ENCODE measurements at regions not wholly inside any gene's neighbourhood (a gene's known extent, or its start where the extent isn't known, plus 50 kb on each side); places are given as distances from the start of the nearest gene placed in this dataset.

- no peak overlapping the region for H3K23ac ChIP-seq (ENCODE audit: insufficient read length)
- no peak for DNase-seq (ENCODE audit: low read depth in 1 of 2, low spot score in 2 of 2)
- H4K20me1 ChIP-seq (replicated peaks in 1 of 2; ENCODE audit: control insufficient read depth in 1 of 2, insufficient read depth in 2 of 2, low read length in 2 of 2): peaks cover 3% of the 10 kb centered on the region in 2 experiments
- no peak overlapping the region; the same call in 1 of the 2 replicates for H3K27ac ChIP-seq (ENCODE audit: low read depth, low read length)
- no peak overlapping the region for H2BK5ac ChIP-seq (ENCODE audit: low read depth, low read length)
- no peak overlapping the region for H2AK5ac ChIP-seq (ENCODE audit: low read depth, low read length)
- H3K79me1 ChIP-seq (ENCODE audit: low read depth, low read length): no peaks in the 10 kb centered on the region; the same call in none of the 2 replicates
- H3K36me3 ChIP-seq (ENCODE audit: control insufficient read depth in 2 of 4, insufficient read depth in 4 of 4, low read length in 3 of 4): no peaks in the 10 kb centered on the region
- H3K56ac ChIP-seq (replicated peaks; ENCODE audit: insufficient read length, low read depth, low read length): no peak overlapping the region
- H4K5ac ChIP-seq (ENCODE audit: insufficient read length, low read depth, low read length): no peak overlapping the region
- H3K9me3 ChIP-seq (ENCODE audit: insufficient read depth in 2 of 2, low read depth in 1 of 2, low read length in 1 of 2): no peaks in the 10 kb centered on the region
- ChIA-PET CTCF (ENCODE audit: partially characterized antibody) (interaction anchor here (0.5 to 1.5 kb wide), 8 partner anchors 16 to 215 kb away, joined by 3 to 6 read pairs (median 4); no protein-coding TSS in a partner anchor), POLR2A (ENCODE audit: partially characterized antibody) (interaction anchor here (1.4 kb wide), 1 partner anchor 17 kb away, joined by 3 read pairs; no protein-coding TSS in a partner anchor)
- FAIRE-seq: no peak
- H2BK20ac ChIP-seq (ENCODE audit: low read length): no peak overlapping the region
- 86% methylated on average over 10 of the region's 10 CpGs; no CpG with 5 or more reads in 1 of the 2 experiments for WGBS, 2 experiments (ENCODE audit: extremely low coverage in 1 of 2, insufficient coverage in 1 of 2, insufficient read length in 1 of 2, insufficient replicate concordance in 2 of 2, low coverage in 1 of 2, low lambda C conversion rate in 2 of 2, missing lambda C conversion rate in 1 of 2)
- H3K18ac ChIP-seq (ENCODE audit: extremely low read depth, low read length): no peak overlapping the region
- H3K27me3 ChIP-seq (replicated peaks in 1 of 4; ENCODE audit: control insufficient read depth in 3 of 4, extremely low read depth in 1 of 4, insufficient read depth in 3 of 4, low read length in 3 of 4): peaks cover 0 to 2% (median 0%) of the 10 kb centered on the region in 4 experiments; a peak in 1 of 7 replicates
- H3K4ac ChIP-seq (replicated peaks; ENCODE audit: insufficient read length, low read depth, low read length): no peak overlapping the region
- H2BK12ac ChIP-seq (ENCODE audit: low read depth, low read length): no peak overlapping the region
- no peak overlapping the region for H3K9ac ChIP-seq (replicated peaks in 1 of 4; ENCODE audit: extremely low read depth in 1 of 4, low read depth in 3 of 4, low read length in 3 of 4)
- H4K8ac ChIP-seq (ENCODE audit: extremely low read depth, insufficient read depth, low read length): no peak overlapping the region
- H2AFZ ChIP-seq (ENCODE audit: low read length): no peak overlapping the region
- H3K14ac ChIP-seq (ENCODE audit: insufficient read length): no peak overlapping the region
- H2BK15ac ChIP-seq (ENCODE audit: low read length): no peak overlapping the region
- H3K4me3 ChIP-seq (ENCODE audit: extremely low read depth in 1 of 4, insufficient read depth in 2 of 4, low read depth in 3 of 4, low read length in 4 of 4): no peak overlapping the region
- no peaks in the 10 kb centered on the region; the same call in 1 of the 2 replicates for H3K23me2 ChIP-seq (ENCODE audit: low read depth, low read length)
- H2BK120ac ChIP-seq (replicated peaks; ENCODE audit: low read depth, low read length): no peak overlapping the region
- no peaks in the 10 kb centered on the region for H3K79me2 ChIP-seq (ENCODE audit: control insufficient read depth in 1 of 2, insufficient read depth in 2 of 2, low read length in 2 of 2)
- no peak overlapping the region for H3K4me2 ChIP-seq (ENCODE audit: insufficient read depth in 1 of 2, low read depth in 2 of 2, low read length in 2 of 2)
- H3K4me1 ChIP-seq (replicated peaks in 1 of 4; ENCODE audit: control insufficient read depth in 3 of 4, insufficient read depth in 4 of 4, low read length in 3 of 4): no peaks in the 10 kb centered on the region
- H4K91ac ChIP-seq (replicated peaks; ENCODE audit: insufficient read length, low read length): no peak overlapping the region
- TF ChIP-seq CBX5 (IDR thresholded peaks at IDR 0.05; ENCODE audit: low read depth, low read length) (no peak), RAD21 (IDR thresholded peaks at IDR 0.05 in 1 of 2, conservative IDR thresholded peaks at IDR 0.05 in 1 of 2; ENCODE audit: low read depth in 2 of 2, low read length in 2 of 2) (no peak), ZNF274 (IDR thresholded peaks at IDR 0.05; ENCODE audit: borderline replicate concordance, extremely low read depth, low read length) (no peak), RBBP5 (IDR thresholded peaks at IDR 0.05; ENCODE audit: borderline replicate concordance, low read depth, low read length) (no peak), NRF1 (IDR thresholded peaks at IDR 0.05; ENCODE audit: low read depth, low read length) (no peak), TAF1 (IDR thresholded peaks at IDR 0.05; ENCODE audit: low read depth, low read length) (no peak), GTF2F1 (IDR thresholded peaks at IDR 0.05; ENCODE audit: borderline replicate concordance, low read depth, low read length) (no peak), ATF2 (IDR thresholded peaks at IDR 0.05; ENCODE audit: low read length) (no peak), RFX5 (IDR thresholded peaks at IDR 0.05; ENCODE audit: borderline replicate concordance, low read depth, low read length) (no peak), HDAC2 (IDR thresholded peaks at IDR 0.05; ENCODE audit: borderline replicate concordance in 1 of 2, low read depth in 2 of 2, low read length in 2 of 2) (no peak)
Measured at GRCh38 chr12:111175396-111176094, 193.3 kb downstream of the PHETA1 start.
